OCI-LY7 (cell line): ENCODE measurements at regions not wholly inside any gene's neighbourhood (a gene's known extent, or its start where the extent isn't known, plus 50 kb on each side); places are given as distances from the start of the nearest gene placed in this dataset.
A peak's percentile ranks its signal among the peaks of the same experiment; 100 is the strongest.

Experiments
- BruUV-seq: library from RNA; stranded (reverse); fragments of 400-500 nt; replicated peaks from 2 replicates; lab custom pipeline; 2021; lab: Mats Ljungman, UMichigan
- CTCF ChIA-PET: fragments of 300-600 bp; sonication (Branson Sonifier 250); formaldehyde crosslinking; loops from one replicate; lab custom pipeline; 2022; ENCODE audit warnings: antibody characterized with exemption; ENCODE audit not compliant: unreplicated experiment; lab: Charles Lee
- POLR2A ChIA-PET: fragments of 300-600 bp; sonication (Branson Sonifier 250); formaldehyde crosslinking; loops from one replicate; lab custom pipeline; 2022; ENCODE audit warnings: antibody characterized with exemption; lab: Charles Lee
- DNase-seq: peaks from one replicate; pipeline ENCODE4 v3.0.0-alpha.2; 2015; ENCODE audit warnings: low spot score
- H2AFZ ChIP-seq: fragments of 200-600 bp; sonication (generic), shearing (Covaris generic); 2 replicates; pipeline ENCODE4 v1.6.1; 2014; ENCODE audit warnings: mild to moderate bottlenecking, antibody characterized with exemption, low read length, moderate library complexity
- H3K27ac ChIP-seq: fragments of 200-600 bp; sonication (generic); 2 replicates; pipeline ENCODE4 v1.5.1; 2014; ENCODE audit warnings: mixed run types, low read depth, mild to moderate bottlenecking, moderate library complexity, low read length, inconsistent platforms; ENCODE audit not compliant: poor library complexity, severe bottlenecking
- H3K36me3 ChIP-seq: fragments of 200-600 bp; sonication (generic); 2 replicates; pipeline ENCODE4 v1.6.1; 2014; ENCODE audit warnings: mild to moderate bottlenecking, antibody characterized with exemption, low read length, moderate library complexity, mixed read lengths; ENCODE audit not compliant: insufficient read depth
- H3K4me1 ChIP-seq: fragments of 200-600 bp; sonication (generic); 2 replicates; pipeline ENCODE4 v1.5.1; 2014; ENCODE audit warnings: mild to moderate bottlenecking, low read length; ENCODE audit not compliant: insufficient read depth, poor library complexity, severe bottlenecking
- H3K4me2 ChIP-seq: fragments of 200-600 bp; sonication (generic); 2 replicates; pipeline ENCODE4 v1.6.1; 2014; ENCODE audit warnings: mild to moderate bottlenecking, low read length
- H3K4me3 ChIP-seq: fragments of 200-600 bp; sonication (generic); 2 replicates; pipeline ENCODE4 v1.5.1; 2014; ENCODE audit warnings: mild to moderate bottlenecking, low read depth, low read length; ENCODE audit not compliant: poor library complexity, severe bottlenecking
- H3K79me2 ChIP-seq: fragments of 200-600 bp; sonication (generic); 2 replicates; pipeline ENCODE4 v1.6.1; 2016; ENCODE audit warnings: low read depth, mild to moderate bottlenecking, low read length, moderate library complexity, mixed read lengths; ENCODE audit not compliant: insufficient read depth
- H3K9me2 ChIP-seq: fragments of 200-600 bp; sonication (generic); 2 replicates; pipeline ENCODE4 v1.6.1; 2016; ENCODE audit warnings: mild to moderate bottlenecking, low read length, mixed read lengths; ENCODE audit not compliant: insufficient read depth
- H3K9me3 ChIP-seq: fragments of 200-600 bp; sonication (generic); 2 replicates; pipeline ENCODE4 v1.6.1; 2014; ENCODE audit warnings: mild to moderate bottlenecking, mixed run types, low read length, mixed read lengths
- H4K20me1 ChIP-seq: fragments of 200-600 bp; sonication (generic); 2 replicates; pipeline ENCODE4 v1.6.1; 2014; ENCODE audit warnings: mild to moderate bottlenecking, antibody characterized with exemption, low read length, moderate library complexity, mixed read lengths; ENCODE audit not compliant: insufficient read depth
- EZH2phosphoT487 ChIP-seq: fragments of 200-600 bp; sonication (generic); IDR thresholded peaks from 2 replicates; pipeline ENCODE4 v1.6.1; 2018; ENCODE audit warnings: low read depth, borderline replicate concordance, mild to moderate bottlenecking, mixed run types, antibody characterized with exemption, low read length, moderate library complexity, mixed read lengths
- intact Hi-C: fragments of 100-400 bp; cut with micrococcal nuclease; formaldehyde crosslinking; loops from one replicate; pipeline ENCODE4 v1.10.0; 2022; ENCODE audit not compliant: unreplicated experiment
- TF ChIP-seq, protein P1 (sequence below): fragments of 200-600 bp; sonication (generic); conservative IDR thresholded peaks from 2 replicates; pipeline ENCODE4 v1.5.1; 2014; ENCODE audit warnings: mild to moderate bottlenecking, antibody characterized with exemption, low read length, moderate library complexity, mixed read lengths

DNA sequence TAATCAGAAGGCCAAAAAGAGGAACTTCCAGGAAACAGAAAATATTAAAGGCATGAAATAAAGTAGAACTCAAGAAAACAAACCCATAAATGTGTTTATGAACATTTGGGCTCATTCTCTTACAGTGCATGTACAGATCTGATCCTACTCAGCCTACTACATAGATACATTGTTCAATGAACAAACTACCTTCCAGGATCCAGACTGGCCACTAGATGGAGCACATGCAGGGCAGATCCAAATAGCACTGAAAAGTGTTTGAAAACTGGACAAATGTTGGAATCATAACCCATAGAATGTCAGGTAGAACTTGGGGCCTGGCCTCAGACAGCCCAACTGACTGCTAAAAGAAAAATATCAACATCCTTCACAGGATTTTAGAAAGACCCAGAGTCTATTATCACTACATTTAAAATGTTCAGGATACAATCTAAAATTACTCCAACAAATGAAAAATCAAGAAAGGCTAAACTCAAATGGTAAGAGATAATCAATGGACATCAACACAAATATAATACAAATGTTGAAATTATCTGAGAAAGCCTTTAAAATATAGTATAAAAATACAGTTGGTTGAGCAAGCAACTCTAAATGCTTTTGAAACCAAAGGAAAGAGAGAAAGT lies 122.4 kb upstream of the NUDT7 start:
- H2AFZ ChIP-seq, result no peak overlapping the region
- H3K4me3 ChIP-seq, result no peak overlapping the region
- peak; percentile 34 for DNase-seq
- H4K20me1 ChIP-seq, result no peaks in the 10 kb centered on the region
- H3K27ac ChIP-seq, result no peak overlapping the region
- no peaks in the 10 kb centered on the region for H3K9me3 ChIP-seq
- BruUV-seq, result no TSS peak
- TF ChIP-seq, protein P1, sequence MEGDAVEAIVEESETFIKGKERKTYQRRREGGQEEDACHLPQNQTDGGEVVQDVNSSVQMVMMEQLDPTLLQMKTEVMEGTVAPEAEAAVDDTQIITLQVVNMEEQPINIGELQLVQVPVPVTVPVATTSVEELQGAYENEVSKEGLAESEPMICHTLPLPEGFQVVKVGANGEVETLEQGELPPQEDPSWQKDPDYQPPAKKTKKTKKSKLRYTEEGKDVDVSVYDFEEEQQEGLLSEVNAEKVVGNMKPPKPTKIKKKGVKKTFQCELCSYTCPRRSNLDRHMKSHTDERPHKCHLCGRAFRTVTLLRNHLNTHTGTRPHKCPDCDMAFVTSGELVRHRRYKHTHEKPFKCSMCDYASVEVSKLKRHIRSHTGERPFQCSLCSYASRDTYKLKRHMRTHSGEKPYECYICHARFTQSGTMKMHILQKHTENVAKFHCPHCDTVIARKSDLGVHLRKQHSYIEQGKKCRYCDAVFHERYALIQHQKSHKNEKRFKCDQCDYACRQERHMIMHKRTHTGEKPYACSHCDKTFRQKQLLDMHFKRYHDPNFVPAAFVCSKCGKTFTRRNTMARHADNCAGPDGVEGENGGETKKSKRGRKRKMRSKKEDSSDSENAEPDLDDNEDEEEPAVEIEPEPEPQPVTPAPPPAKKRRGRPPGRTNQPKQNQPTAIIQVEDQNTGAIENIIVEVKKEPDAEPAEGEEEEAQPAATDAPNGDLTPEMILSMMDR, result peak; percentile 91
- TF ChIP-seq EZH2phosphoT487, result no peak
- H3K9me2 ChIP-seq, result no peaks in the 10 kb centered on the region
- ChIA-PET CTCF (no interaction called here), POLR2A (no interaction called here)
- no peak overlapping the region for H3K4me2 ChIP-seq
- no peaks in the 10 kb centered on the region for H3K4me1 ChIP-seq
- intact Hi-C loops, result no loop called here
- H3K36me3 ChIP-seq, result no peaks in the 10 kb centered on the region
- no peaks in the 10 kb centered on the region for H3K79me2 ChIP-seq

DNA sequence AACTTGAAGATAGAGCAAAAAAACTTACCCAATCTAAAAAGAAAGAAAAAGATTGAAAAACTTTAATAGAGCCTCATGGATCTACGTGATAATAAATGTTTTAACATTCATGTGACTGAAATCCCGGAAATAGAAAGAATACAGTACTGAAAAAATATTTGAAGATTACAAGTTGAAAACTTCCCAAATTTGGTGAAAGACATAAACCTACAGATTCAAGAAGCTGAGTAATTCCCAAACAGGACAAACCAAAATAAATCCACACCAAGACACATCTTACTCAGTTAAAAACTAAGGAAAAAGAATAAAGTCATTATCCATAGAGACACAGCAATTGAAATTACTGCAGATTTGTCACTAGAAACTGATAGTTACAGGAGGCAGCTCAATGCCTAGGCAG lies 121.8 kb upstream of the NUDT7 start:
- H3K79me2 ChIP-seq, result no peaks in the 10 kb centered on the region
- H3K9me2 ChIP-seq, result no peaks in the 10 kb centered on the region
- no peak for TF ChIP-seq EZH2phosphoT487
- TF ChIP-seq, protein P1, result no peak
- no peaks in the 10 kb centered on the region for H3K9me3 ChIP-seq
- BruUV-seq, result no TSS peak
- CTCF ChIA-PET, result no interaction called here
- intact Hi-C loops, result no loop called here
- POLR2A ChIA-PET, result no interaction called here
- H2AFZ ChIP-seq, result no peak overlapping the region
- H3K4me2 ChIP-seq, result no peak overlapping the region
- H3K36me3 ChIP-seq, result no peaks in the 10 kb centered on the region
- DNase-seq, result no peak
- H3K27ac ChIP-seq, result no peak overlapping the region
- H3K4me1 ChIP-seq, result no peaks in the 10 kb centered on the region
- H3K4me3 ChIP-seq, result no peak overlapping the region
- no peaks in the 10 kb centered on the region for H4K20me1 ChIP-seq

DNA sequence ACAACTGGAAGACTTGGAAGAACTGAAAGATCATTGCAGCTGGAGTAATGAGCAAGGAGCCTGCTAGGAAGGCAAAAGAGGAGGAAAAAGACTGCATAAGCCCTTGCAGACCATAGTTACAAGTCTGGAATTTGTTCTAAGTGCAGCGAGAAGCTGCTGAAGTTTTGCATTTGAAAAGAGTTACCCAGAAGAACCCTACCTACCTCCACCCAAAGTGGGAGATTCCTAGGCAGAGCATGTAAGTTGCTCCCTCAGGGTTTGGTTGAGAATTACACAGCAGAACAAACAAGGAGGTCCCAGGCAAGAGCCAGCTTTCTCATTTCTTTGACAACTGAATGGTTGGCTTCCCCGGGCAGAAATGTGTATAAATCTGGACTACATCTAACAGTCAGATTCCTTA lies 118.7 kb upstream of the NUDT7 start:
- ChIA-PET CTCF (no interaction called here), POLR2A (no interaction called here)
- no TSS peak for BruUV-seq

More for the DNA sequence above, 118.7 kb upstream of the NUDT7 start:
- DNase-seq, result no peak
- Histone ChIP-seq H2AFZ (no peak overlapping the region), H3K9me3 (no peaks in the 10 kb centered on the region), H3K4me1 (no peaks in the 10 kb centered on the region), H4K20me1 (no peaks in the 10 kb centered on the region), H3K79me2 (no peaks in the 10 kb centered on the region), H3K9me2 (no peaks in the 10 kb centered on the region), H3K27ac (no peak overlapping the region), H3K36me3 (no peaks in the 10 kb centered on the region), H3K4me2 (no peak overlapping the region), H3K4me3 (no peak overlapping the region)
- intact Hi-C loops, result no loop called here
- TF ChIP-seq EZH2phosphoT487, result no peak
- TF ChIP-seq, protein P1, result no peak
